ENCODE measurements at regions not wholly inside any gene's neighbourhood (a gene's known extent, or its start where the extent isn't known, plus 50 kb on each side); places are given as distances from the start of the nearest gene placed in this dataset.

DNA sequence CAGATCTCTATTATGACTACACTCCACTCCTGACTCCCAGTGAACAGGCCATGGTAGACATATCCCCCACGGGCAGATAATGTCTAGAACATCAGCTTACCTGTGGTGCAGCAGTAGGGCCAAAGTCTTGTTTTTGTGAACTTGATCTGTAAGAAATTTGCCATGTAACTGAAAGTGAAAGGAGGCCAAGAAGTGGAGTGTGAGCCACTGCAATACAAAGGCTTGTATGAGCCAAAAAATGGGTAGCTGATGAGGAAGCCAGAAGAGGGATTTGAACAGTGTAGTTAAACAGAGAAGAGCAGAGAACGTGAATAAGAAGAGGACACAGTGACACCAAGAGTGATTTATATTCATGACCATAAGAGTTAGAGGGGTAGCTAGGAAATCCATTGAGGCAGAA is 361.7 kb downstream of the DMRT2 start:
- no peak overlapping the region for H3K4me3 ChIP-seq (ENCODE audit: low read depth, low read length)
- no peak for DNase-seq (ENCODE audit: low read depth)
- no peak for TF ChIP-seq MYC (IDR thresholded peaks at IDR 0.05; ENCODE audit: low read depth, low read length)
- TF ChIP-seq, protein P1, sequence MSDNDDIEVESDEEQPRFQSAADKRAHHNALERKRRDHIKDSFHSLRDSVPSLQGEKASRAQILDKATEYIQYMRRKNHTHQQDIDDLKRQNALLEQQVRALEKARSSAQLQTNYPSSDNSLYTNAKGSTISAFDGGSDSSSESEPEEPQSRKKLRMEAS (IDR thresholded peaks at IDR 0.05; ENCODE audit: low read depth, low read length), result no peak
- TF ChIP-seq, protein P2, sequence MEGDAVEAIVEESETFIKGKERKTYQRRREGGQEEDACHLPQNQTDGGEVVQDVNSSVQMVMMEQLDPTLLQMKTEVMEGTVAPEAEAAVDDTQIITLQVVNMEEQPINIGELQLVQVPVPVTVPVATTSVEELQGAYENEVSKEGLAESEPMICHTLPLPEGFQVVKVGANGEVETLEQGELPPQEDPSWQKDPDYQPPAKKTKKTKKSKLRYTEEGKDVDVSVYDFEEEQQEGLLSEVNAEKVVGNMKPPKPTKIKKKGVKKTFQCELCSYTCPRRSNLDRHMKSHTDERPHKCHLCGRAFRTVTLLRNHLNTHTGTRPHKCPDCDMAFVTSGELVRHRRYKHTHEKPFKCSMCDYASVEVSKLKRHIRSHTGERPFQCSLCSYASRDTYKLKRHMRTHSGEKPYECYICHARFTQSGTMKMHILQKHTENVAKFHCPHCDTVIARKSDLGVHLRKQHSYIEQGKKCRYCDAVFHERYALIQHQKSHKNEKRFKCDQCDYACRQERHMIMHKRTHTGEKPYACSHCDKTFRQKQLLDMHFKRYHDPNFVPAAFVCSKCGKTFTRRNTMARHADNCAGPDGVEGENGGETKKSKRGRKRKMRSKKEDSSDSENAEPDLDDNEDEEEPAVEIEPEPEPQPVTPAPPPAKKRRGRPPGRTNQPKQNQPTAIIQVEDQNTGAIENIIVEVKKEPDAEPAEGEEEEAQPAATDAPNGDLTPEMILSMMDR (IDR thresholded peaks at IDR 0.05; ENCODE audit: low read depth, low read length), result no peak
- no peak for TF ChIP-seq POLR2A (IDR thresholded peaks at IDR 0.05; ENCODE audit: extremely low read depth, insufficient read length)

DNA sequence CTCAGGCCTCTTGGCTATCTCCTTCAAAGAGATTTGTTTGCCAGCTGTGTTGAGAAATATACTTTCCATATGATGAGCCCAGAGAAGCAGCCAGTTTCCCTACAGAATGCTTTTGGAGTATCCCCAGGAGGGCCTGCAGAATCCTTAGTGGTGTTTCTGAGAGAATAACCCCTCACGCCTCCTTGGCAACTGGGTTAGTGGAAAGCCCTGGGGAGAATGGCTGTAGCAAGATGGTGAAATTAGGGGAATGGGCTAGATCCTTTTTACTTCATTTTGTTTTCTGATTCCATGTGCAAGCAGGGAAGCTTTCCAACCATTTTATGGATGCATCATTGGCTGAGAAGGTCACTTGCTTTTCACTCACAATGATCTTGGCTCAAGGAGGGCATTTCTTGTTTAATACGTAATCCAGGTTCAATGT is 364.6 kb downstream of the DMRT2 start:
- TF ChIP-seq, protein P1 (IDR thresholded peaks at IDR 0.05; ENCODE audit: low read depth, low read length), result no peak
- TF ChIP-seq POLR2A (IDR thresholded peaks at IDR 0.05; ENCODE audit: extremely low read depth, insufficient read length), result no peak
- TF ChIP-seq, protein P2 (IDR thresholded peaks at IDR 0.05; ENCODE audit: low read depth, low read length), result no peak
- no peak for TF ChIP-seq MYC (IDR thresholded peaks at IDR 0.05; ENCODE audit: low read depth, low read length)
- no peak overlapping the region for H3K4me3 ChIP-seq (ENCODE audit: low read depth, low read length)
- DNase-seq (ENCODE audit: low read depth), result no peak

DNA sequence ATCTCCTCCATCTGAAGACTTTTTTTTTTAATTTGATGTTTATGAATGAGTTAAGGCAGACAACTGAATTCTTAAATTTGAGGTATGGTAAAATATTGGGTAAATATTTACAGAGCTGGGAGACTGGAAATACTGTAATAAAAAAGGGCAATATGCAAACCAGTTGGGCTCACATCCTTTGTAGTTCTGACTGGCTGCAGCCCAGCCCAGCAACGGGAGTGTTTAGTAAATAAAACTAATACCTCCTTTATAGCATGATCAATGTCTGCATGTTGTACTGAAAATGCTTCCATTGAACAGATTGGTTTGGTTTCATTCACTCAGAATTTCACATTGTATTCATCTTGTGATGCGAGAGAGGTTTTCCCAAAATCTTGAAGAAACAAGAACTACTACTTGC is 365.0 kb downstream of the DMRT2 start:
- H3K4me3 ChIP-seq (ENCODE audit: low read depth, low read length), result no peak overlapping the region
- TF ChIP-seq, protein P2 (IDR thresholded peaks at IDR 0.05; ENCODE audit: low read depth, low read length), result no peak
- TF ChIP-seq, protein P1 (IDR thresholded peaks at IDR 0.05; ENCODE audit: low read depth, low read length), result no peak
- TF ChIP-seq POLR2A (IDR thresholded peaks at IDR 0.05; ENCODE audit: extremely low read depth, insufficient read length) (no peak), MYC (IDR thresholded peaks at IDR 0.05; ENCODE audit: low read depth, low read length) (no peak)
- DNase-seq (ENCODE audit: low read depth), result no peak

DNA sequence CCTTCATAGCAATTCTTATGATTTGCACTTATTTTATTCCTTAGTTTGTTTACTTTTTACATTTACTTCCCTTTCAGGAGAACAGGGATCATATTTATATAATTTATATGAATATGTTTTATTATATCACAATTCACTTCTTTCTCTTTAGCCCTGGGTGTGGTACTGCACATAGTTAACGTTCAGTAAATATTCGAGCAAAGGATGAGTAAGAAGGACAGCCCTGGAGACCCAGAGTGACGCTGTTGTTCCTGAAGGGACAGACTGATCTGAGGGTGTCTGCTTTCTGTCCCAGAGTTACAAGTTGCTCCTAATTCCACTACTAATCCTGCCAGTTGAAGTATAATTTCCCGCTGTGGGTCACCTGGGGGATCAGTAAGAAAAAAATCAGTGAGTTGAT is 366.1 kb downstream of the DMRT2 start:
- DNase-seq (ENCODE audit: low read depth), result no peak
- TF ChIP-seq, protein P1 (IDR thresholded peaks at IDR 0.05; ENCODE audit: low read depth, low read length), result no peak
- TF ChIP-seq POLR2A (IDR thresholded peaks at IDR 0.05; ENCODE audit: extremely low read depth, insufficient read length), result no peak
- TF ChIP-seq, protein P2 (IDR thresholded peaks at IDR 0.05; ENCODE audit: low read depth, low read length), result no peak
- TF ChIP-seq MYC (IDR thresholded peaks at IDR 0.05; ENCODE audit: low read depth, low read length), result no peak

DNA sequence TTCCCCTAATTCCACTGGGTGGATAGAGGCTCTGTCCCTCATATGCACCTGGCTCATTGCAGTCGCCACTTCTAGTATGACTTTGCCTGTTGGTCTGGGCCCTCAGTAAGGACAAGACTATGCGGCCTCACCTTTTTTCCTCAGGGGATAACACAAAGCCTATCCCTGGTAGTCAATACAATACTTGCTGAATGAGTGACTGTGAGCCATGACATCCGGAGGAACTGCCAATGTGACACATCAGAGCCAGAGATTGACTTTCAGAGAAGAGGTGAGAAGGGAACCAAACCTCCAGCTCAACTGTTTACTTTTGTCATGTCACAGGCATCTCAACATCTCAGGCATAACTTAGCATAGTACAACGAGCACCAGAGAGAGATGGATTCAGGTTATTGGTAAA is 371.3 kb downstream of the DMRT2 start:
- TF ChIP-seq MYC (IDR thresholded peaks at IDR 0.05; ENCODE audit: low read depth, low read length), result no peak
- TF ChIP-seq, protein P2 (IDR thresholded peaks at IDR 0.05; ENCODE audit: low read depth, low read length), result no peak
- TF ChIP-seq POLR2A (IDR thresholded peaks at IDR 0.05; ENCODE audit: extremely low read depth, insufficient read length), result no peak
- TF ChIP-seq, protein P1 (IDR thresholded peaks at IDR 0.05; ENCODE audit: low read depth, low read length), result no peak
- DNase-seq (ENCODE audit: low read depth), result no peak
- H3K4me3 ChIP-seq (ENCODE audit: low read depth, low read length), result no peak overlapping the region

More for the DNA sequence above, 366.1 kb downstream of the DMRT2 start:
- no peak overlapping the region for H3K4me3 ChIP-seq (ENCODE audit: low read depth, low read length)

All from NB4 (cell line).